GM18861 (cell line): ENCODE measurements at regions not wholly inside any gene's neighbourhood (a gene's known extent, or its start where the extent isn't known, plus 50 kb on each side); places are given as distances from the start of the nearest gene placed in this dataset.
"Not testable (repeated sequence)": the region's sequence is repeated elsewhere in the genome, so short reads cannot be mapped to it uniquely, and the experiment has no call there.

Experiments used
- ATAC-seq: cut with Tn5 transposase; IDR thresholded peaks from one replicate; pipeline ENCODE4 v1.9.1; 2021; ENCODE audit not compliant: unreplicated experiment

GRCh38 chr11:42417691-42418090 lies 894.1 kb upstream of the API5 start:
- ATAC-seq: no peak

DNA sequence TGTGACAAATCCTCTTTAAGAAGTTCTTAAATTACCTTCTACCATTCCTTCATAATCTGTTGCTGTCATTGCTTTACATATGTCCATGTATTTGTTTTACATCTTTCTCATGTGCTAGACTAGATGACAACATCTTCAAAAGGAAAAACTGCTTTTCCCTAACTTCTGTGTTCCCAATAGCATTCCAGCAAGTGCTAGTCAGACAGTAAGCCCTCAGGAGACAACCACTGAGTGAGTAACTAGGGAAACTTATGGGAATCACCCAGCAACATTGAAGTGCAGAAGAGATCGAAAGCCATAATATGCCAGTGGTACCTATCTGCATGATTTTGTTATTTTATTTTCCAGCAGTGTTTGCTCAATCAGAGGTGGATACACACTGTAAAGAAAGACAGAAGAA lies 889.7 kb upstream of the API5 start:
- ATAC-seq: no peak

DNA sequence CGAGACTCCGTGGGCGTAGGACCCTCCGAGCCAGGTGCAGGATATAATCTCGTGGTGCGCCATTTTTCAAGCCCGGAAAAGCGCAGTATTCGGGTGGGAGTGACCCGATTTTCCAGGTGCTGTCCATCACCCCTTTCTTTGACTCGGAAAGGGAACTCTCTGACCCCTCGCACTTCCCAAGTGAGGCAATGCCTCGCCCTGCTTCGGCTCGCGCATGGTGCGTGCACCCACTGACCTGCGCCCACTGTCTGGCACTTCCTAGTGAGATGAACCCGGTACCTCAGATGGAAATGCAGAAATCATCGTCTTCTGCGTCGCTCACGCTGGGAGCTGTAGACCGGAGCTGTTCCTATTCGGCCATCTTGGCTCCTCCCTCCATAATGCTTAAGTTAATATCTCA lies 876.9 kb upstream of the API5 start:
- not testable (repeated sequence) for ATAC-seq

- no peak for ATAC-seq
These were observed 867.4 kb upstream of the API5 start for GRCh38 chr11:42444406-42444805.

- ATAC-seq: no peak
These were observed 849.1 kb upstream of the API5 start for GRCh38 chr11:42462558-42463310.

GRCh38 chr11:42465623-42466022 lies 846.2 kb upstream of the API5 start:
- no peak for ATAC-seq

DNA sequence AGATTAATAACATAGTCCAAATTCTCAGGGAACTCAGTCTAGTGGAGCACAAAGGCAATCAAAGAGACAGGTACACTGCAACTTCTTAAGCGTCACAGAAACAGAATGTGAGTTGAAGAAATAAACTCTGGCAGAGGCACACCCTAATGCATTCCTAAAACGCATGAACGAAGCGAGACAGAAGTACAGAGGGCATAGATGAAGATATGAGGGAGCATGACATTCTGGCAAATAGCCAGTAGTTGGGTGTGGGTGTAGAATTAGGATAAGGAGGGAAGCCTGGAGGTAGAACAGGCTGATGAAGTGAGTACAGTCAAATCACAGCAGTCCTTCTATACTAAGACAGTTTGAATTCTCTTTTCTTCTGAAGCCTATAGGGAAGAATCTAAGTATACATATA lies 838.7 kb upstream of the API5 start:
- no peak for ATAC-seq

DNA sequence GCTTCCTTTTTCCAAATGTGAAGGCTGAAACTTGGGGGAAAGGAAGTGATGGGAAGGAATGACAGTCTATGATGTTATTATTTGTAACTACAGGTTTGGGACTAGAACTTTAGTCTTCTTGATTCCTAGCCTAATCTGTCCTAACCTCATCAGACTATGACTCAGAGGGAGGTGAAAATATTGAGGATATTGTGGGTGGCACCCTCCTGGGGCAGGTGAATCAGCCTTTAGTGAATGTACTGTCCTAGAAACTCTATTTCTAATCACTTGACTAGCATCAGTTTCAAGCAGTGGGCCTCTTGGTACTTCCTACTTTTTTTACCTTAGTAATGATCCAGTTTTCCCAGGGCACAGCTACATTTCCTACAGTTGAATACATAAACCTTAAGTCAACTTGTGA lies 829.0 kb upstream of the API5 start:
- ATAC-seq: no peak

DNA sequence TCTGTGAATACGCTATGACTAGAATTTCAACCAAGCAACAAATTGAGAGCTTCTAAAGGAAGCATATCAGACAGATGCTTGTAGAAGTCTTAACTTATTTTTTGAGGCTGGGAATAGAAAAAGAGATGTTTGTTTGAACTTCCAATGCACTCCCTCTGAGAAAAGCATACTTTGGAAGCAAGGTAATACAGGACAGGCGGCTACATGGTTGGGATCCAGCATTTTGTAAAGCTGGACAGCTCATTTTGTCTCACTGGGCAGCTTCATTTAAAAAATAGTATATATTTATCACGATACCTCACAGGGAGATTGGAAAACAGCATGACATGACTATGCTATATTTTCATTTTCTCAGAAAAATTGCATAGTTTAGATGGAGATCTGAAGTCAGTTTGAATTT lies 821.3 kb upstream of the API5 start:
- no peak for ATAC-seq

- no peak for ATAC-seq
These were observed 817.3 kb upstream of the API5 start for GRCh38 chr11:42494459-42494858.

DNA sequence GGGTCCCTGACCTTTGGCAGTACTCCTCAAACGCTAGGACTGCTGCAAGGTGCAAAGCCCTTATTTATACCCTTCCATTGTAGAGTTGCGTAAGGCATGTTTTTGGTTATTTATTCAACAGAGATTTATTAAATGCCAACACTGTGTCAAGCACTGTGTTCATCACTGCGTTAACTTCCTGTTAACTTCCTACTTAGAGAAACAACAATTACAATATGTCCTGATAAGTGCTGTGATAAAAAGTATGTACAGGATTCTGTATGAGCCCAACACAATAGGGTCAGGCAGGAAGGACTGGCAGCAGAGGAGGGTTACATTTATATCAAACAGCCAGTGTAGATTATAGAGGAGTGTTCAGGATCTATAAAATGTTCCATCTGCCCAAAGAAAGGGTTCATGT lies 812.8 kb upstream of the API5 start:
- no peak for ATAC-seq

- no peak for ATAC-seq
These were observed 809.6 kb upstream of the API5 start for GRCh38 chr11:42502151-42502550.

- ATAC-seq: no peak
These were observed 789.8 kb upstream of the API5 start for GRCh38 chr11:42521994-42522393.

DNA sequence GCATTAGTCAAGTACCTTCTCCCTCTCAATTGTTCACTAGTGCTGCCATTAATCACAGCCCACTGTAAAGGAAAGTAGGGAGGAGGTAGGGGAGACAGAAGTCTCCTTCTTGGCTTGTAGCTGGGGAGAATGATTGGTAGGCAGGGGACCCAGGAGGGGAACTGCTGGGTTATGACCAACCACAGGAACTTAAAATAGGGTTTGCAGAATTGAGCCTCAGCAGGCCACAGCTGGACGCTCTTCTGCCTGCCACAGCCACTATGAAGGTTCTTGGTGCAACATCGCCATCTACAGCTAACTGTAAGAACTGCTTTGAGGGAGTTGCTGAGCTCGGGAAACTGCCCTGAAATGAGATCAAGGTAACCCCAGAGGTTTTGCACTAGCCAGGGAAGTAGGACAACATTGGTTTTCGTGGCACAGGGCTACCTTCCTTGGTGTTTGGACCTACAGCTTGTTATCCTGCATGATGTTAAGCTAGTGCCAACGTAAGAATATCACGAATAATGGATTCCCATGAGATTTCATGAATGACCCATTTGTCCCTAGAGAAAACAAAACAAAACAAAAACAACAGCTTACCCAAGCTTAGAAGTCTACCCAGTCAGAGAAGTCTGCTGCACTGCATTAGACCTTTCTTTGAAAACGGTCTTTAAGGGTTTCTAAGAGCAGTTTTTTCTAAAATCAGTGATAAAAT lies 787.1 kb upstream of the API5 start:
- ATAC-seq: peak; percentile 92

DNA sequence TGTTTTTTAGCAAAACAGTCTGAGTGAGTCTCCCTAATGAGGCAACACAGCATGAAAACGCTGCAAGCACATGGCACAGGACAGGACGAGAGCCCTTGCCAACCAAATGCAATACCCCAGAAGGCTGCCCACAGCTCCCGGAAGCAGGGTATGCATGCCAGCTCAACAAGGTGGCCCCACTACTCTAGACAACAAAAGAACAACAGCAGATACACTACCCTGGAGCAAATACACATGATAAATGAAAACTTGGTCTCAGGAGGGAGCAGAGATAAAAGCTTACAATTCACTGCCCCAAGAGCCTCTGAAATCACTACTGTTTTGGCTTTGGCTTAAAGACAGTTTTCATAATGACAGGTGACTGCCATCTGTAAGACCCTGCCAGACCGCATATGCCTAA lies 785.4 kb upstream of the API5 start:
- no peak for ATAC-seq

DNA sequence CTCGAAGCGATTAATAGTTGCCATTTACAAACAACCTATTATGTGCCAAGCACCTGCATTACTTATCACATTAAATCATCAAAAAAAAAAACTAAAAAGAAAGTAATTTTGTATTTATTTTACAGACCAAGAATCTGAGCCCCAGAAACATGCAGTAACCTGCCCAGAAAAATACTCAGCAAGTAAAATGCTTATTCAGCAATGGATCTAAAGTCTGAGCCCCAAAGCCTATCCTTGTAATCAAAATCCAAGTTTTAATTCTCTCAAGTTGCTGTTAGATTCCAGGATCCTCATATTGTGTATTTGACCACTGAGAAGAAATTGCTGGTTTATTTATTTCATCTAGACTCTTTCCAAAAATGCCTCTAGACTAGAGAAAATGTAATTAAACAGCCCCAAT lies 783.3 kb upstream of the API5 start:
- no peak for ATAC-seq

GRCh38 chr11:42528911-42529310 lies 782.9 kb upstream of the API5 start:
- no peak for ATAC-seq

DNA sequence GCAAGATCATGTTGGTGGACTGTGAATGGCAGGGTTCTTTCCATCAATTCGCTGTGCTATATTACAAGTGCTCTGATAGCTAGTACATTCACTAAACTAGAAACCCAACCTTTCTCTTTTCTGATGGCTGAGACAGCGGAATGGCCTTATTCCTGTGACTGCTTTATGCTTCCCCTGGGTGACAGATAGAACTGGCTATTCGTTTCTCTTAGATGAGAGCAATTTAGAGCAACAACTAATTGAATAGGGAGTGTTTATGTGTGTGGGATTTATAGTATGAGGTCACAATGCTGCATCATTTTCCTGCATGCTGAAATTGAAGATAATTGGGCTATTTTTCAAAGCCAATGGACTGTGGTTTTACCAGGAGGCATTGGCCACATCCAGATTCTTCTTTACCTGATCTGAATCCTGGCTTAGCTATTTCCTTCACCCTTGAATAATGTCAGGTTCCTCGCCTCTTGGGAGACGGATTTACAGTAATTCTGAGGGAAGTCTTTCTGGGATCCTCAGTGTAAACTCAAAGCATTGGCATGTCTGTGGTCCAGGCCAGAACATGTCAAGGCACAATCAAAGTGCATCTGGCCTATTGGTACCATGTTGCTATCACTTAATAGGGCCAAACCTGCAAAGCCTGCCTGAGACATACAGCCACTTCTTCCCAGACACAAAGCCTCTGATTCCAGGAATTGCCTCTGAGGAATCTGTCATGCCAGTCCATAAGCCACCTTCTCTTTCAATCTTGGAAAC lies 775.0 kb upstream of the API5 start:
- no peak for ATAC-seq

GRCh38 chr11:42542336-42542735 lies 769.5 kb upstream of the API5 start:
- ATAC-seq: no peak

GRCh38 chr11:42543844-42544419 lies 767.9 kb upstream of the API5 start:
- ATAC-seq: no peak

- ATAC-seq: no peak
These were observed 767.1 kb upstream of the API5 start for GRCh38 chr11:42544726-42545125.

GRCh38 chr11:42545954-42546353 lies 765.8 kb upstream of the API5 start:
- ATAC-seq: no peak
